HG02759 (cell line): ENCODE measurements at regions not wholly inside any gene's neighbourhood (a gene's known extent, or its start where the extent isn't known, plus 50 kb on each side); places are given as distances from the start of the nearest gene placed in this dataset.

Experiments
- ATAC-seq: cut with Tn5 transposase; IDR thresholded peaks from one replicate; pipeline ENCODE4 v1.9.1; 2021; ENCODE audit warnings: mild to moderate bottlenecking, moderate library complexity; ENCODE audit not compliant: unreplicated experiment

DNA sequence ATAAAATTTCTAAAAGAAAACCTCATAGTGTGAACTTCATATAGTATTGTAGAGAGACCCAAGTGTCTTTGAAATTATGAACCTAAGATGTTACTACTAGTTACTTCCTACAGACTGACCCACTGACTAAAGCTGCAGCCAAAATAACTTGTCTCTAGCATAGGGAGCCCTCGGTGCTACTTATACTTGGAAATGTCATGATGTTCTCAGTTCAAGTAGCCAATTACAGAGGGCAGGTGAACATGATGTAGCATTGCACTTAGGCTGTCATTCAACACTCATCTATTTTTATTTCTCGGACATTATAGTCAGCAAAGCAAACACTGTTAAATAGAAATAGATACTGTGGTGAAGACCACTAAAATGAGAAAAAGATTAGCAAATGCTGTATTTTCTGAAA is 165.6 kb downstream of the AREG start:
- no peak for ATAC-seq

DNA sequence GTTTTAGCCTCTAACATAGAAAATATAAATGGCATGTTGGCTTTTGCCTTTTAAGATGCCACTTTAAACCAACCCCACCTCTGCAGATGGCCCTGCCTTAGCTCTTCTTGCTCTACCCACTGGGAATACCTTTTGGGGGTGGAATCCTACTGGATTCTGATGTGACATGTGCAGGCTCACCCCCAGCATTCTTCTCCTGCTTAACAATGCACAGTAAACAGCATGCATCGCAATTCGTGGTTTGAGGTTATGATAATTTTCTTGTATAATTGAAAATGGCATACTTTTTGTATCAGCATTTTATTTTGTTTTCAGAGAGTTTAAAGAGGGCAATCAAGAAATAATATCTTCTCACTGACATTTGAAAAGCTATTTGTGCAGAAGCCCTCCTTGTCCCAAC is 167.9 kb downstream of the AREG start:
- ATAC-seq = no peak

DNA sequence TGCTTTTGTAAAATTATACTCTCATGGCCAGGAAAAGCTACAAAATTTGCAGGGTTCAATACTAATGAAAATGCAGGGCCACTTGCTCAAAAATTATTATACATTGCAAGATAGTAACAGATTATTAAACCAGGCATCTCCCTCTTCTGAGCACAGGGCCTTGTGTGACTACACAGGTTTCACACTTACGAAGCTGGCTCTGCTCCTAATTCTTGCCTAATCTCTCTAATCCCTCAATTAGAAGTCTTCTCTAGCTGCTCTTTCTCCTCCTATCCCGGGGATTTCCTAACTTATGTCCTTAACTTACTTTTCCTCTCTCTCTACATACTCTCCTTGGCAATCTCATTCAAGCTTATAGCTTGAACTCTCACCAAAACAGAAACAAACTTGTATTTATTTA is 168.3 kb downstream of the AREG start:
- no peak for ATAC-seq

DNA sequence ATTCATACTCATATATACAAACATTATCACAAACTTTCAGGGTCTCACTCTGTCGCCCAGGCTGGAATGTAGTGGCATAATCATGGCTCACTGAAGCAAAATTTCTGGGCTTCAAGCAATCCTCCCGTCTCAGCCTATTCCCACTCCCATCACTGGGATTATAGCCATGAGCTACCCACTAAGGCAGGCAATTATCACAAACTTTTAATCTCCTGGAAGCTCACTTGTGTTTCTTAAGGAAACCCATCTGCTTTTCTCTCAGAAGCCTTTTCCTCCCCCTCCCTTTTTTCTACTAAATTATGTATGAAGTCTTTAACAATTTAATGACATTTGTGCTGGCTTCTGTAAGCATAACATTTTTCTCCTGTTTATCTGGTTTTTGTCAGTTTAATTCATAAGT is 170.5 kb downstream of the AREG start:
- ATAC-seq = no peak

DNA sequence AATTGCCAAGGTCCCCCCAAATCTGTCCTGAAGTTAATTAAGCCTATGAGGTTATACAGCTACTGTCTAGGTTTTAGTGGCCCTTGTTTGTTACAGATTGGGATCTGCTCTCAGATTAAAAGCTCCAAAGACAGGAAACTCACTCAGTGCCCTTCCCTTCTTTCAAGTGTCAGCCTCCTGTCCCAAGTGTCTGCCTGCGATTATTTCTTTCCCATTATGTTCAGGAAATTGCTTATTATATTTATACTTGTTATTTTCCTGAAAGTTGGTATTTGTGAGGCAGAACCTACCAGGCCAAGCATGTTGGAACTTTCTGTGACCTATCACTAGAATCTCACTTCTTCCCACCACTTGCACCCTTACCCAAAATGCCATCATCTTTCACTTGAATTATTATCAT is 173.2 kb downstream of the AREG start:
- ATAC-seq = no peak

DNA sequence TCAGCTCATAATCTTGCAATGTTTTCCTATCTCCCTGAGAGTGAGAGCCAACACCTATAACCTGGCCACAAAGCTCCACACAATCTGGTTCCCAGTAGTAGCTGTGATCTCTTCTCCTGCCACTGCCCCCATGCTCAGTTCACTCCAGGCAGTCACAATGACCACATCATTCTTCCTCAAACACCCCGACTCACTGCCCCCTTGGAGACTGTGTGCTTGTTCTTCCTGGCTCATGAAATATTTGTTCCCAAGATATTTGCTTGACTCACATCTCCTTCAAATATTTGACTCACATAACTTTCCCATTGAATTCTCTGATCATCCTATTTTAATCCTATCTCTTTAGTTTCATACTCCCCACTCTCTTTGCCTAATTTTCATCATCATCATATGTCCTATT is 173.7 kb downstream of the AREG start:
- no peak for ATAC-seq

DNA sequence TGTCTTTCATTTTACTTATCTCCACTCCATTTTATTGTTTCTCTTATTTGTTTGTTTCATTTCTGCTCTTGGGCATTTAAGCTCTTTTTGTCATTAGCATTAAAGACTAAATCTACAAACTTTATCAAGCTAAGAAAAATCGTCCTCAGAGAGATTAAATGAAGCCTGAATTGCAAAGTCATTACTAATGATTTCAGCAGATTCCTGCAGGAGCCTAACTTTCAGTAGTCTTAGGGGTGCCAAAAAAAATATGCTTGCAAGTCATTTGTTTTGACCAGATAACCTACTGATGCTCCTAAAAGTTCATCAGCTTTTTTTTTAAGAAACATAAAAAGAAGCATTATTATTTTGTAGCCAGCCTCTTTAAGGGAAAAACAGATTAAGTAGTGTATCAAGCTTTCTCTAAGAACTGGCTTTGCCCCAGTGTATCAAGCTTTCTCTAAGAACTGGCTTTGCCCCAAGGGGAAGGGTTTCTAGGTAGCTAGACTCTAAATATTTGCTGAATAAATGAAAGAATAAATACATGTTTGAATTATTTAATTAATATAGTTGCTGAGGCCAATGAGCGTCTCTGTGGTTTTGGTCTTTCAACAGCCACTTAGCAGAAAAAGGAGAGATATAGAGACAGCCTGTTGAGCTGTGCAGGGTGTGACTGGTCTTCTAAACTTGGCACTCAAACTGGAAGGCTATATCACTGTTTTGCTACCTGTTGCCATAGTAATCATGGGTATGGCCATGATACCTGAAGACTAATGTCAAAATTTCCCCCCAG is 174.2 kb downstream of the BTC start:
- ATAC-seq = no peak

DNA sequence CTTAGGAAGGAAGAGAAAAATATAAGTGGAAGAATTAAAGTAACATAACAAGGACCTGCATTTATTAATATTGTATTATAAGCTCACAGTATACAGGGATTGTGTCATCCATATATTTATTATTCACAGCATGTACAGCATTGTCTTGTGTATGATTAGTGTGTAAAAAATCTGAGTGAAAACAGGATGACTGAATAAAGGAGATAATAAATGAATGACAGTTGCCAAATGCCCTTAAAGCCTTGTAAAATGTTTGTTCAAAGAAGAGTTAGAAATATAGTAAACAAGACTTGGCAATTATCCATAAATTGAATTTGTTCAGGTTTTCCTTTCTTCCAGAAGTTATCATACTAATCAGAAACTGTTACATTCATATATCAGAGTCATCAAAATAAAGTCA is 172.7 kb downstream of the BTC start:
- no peak for ATAC-seq

DNA sequence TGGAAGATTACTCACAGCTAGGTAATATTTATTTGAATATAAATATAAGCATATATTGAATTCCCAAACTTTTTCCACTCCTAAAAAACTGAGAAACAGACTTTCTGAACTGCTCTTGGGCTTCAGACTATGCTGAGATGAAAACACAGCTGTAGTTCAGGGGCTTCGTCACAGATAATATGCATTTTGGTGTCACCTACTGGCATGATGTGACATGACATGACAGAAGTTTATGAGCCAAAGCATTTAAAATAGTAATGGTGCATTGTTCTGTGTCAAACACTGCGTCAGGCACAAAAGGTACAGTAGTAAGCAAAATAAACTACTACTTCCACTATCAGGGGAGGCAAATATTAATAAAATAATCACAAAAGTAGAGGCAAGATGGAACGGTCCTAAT is 171.3 kb downstream of the BTC start:
- peak; percentile 75 for ATAC-seq

DNA sequence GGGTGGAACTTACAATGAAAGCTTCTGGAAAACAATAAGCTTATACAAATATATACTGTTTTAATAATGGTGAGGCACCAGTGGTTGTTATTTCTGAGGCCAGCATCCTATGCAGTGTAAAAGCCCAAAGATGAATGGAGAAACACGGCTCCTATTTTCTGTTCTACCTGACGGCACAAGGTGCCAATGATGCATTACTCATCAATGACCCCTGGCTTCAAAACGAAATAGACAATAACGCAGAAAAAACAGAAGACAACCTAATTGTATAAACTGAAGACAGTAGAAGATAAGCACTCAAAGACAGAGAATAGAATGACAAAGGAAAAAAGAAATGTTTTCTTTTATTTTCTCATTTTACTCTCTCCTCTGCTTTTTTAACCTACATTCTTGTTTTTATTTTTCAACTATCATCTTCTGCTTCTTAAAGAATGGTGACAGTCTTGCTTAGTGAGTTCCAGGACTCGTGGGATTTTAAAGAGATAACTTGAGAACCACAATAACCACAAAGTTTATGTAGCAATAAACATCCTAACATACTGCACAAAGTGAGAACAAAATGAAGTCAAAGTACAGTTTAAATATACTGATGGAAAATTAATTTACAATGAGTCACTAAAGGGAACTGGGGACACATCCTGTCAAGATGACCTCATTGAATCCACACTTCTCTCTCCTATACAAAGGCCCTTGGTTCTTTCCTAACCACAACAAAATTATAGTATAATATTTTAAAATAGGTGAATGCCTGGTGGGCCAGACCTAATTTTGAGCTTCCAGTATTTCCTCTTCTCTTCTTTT is 169.8 kb downstream of the BTC start:
- ATAC-seq = no peak

DNA sequence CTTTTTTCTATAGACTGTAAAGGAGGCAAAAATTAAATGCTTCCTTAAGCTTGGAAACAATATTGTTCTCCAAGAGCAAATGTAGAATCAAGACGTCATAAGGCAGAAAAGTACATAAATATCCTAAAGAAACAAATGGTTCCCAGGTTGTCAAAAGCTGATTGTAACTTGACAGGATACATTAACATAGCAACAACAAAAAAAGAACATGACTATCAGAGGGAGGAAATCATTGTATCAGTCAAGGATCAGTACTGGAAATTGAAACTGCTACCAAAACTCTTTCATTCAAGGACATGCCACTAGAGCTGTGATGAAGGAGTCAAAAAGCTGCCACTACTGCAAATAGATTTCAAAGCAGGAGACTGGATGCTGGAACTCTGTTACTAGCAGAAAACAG is 168.3 kb downstream of the BTC start:
- no peak for ATAC-seq

DNA sequence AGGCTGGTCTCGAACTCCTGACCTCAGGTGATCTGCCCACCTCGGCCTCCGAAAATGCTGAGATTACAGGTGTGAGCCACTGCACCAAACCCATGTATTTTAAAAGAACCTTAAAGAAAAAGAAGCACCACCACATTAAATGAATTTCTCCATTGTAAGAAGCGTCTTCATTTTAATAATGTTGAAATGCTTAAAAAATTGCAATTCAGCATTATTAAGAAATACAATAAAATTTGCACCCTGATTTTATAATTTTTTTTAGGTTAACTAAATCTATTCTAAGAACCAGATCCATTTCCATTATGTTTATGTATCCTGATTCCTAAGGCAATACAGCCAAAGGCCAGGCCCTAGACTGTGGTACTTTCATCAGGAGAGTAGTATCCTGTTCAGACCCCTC is 167.2 kb downstream of the BTC start:
- ATAC-seq = no peak

DNA sequence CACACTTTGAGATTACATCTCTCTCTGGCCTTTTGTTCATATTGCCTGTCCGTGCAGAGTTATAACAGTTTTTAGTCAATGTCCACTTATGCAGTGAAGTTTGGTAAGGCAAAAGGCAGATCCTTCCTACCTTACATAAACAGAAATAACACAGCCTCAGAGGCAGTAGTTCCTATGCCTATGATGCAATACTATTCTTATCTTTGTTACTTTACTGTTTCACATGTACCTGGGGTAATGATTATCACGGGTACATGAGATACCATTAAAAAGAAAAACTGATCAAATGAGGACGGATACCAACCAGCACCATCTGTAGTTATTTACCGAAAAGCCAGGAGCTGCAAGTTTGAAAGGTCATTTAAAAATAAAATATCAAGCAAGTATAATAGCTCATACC is 166.8 kb downstream of the BTC start:
- no peak for ATAC-seq

DNA sequence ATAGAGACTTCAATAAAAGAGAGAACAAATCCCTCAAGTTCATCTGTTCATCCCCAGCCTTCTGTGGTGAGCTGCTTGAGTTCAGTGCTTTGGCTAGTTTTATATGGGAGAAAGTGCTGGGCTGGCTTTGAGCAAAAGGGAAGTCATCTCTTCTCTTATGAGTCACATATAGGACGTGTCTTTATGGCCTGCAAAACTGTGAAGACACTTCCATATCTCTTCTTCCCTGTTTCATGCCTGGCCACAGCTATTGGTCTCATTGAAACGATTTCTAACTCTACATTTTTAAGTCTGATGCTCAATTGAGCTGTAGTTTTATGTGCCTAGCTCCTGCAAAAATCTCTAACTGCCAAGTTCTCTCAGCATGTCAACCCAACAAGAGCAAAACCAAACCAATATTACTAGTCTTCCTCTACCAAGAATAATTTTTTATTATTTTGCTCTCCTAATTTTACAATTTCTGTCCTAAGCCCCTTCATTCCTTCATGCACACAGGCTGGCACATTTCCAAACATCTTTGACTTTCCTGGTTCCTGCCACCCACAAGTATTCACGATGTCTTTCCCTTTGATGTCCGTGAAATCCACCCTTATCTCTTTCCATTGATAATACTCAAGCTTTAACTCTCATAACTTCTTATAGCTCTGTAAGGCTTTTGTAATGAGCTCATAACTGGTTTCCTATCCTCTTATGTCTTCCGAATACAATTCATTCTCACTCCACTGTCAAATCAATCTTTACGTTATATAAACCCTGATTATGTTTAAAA is 165.3 kb downstream of the BTC start:
- ATAC-seq = peak; percentile 48

DNA sequence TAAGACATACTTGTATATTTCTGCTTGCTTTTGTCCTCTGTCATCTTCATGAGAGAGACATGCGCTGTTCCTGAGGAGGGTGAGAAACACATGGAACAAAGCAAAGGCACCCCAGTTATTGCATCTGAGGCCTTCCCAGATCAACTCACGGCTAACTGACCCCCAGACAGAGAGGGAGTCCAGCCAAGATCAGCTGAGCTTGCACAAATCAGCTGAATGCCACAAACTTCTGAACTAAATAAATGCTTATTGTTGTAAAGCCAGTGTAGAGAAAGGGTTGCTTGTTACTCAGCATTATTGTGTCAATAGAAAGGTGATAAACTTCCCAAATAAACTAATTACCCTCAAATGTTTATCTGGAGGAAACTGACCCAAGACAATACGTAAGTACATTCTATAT is 163.8 kb downstream of the BTC start:
- no peak for ATAC-seq

DNA sequence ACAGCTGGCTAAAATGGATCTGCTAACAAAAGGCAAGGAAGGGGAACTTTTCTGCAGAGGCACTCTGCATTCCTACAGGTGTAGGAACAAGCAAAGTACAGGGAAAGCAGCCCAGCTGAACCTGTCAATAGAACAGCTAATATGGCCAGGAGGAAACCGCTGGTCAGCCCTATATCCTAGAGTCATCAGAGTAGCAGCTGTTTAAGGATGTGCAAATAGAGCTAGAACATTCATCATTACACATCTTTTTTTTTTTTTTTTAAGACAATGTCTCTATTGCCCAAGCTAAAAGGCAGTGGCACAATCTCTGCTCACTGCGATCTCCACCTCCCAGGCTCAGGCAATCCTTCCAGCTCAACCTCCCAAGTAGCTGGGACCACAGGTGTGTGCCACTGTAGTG is 163.0 kb downstream of the BTC start:
- ATAC-seq = no peak

DNA sequence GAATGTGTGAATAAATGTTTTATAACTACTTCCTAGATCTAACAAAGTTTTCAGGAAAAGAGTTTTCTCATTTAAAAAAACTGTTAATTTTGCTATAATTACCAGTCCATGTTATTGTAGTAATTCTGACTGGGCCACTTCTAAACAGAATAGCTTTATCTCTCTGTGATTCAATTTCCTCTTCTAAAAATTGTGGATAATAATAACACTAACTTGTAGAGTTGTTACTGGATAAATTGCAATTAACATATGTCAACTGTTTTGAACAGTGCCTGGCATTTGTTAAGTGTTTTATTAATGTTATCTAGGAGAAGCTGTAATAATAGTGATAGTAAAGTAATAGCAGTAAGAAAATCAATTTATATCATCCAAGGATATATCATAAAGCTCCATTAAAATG is 162.3 kb downstream of the BTC start:
- no peak for ATAC-seq

DNA sequence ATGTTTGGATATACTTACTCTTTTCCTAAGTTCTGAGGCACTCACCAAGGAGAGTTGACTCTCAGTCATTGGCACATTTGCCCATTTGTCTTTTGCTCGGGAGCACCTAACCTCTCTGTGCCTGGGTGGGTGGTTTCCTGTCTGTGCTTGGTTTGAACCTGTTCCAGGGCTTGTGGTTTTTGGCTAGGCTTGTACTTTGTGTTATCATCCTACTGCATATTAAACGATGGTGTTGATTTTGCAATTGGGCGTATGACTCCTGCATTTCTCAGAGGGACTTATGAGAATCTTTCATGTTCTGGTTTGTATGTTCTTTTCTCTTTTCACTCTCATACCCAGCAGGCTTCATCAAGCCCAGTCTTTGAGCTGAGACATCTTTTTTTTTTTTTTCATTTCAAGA is 161.7 kb downstream of the BTC start:
- no peak for ATAC-seq

DNA sequence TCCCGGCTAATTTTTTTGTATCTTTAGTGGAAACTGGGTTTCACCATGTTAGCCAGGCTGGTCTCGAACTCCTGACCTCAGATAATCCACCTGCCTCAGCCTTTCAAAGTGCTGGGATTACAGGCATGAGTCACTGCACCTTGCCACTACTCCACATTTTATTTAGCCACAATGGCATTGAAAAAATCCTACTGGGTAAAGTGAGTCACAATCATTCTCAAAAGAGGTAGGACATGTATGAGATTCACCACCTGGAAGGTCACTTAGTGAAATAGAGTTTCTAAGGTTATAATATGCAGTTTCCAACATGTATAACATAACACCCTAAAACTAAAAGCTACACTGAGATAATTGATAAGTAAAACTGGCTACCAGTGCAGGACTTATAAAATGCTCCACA is 159.2 kb downstream of the BTC start:
- ATAC-seq = no peak

DNA sequence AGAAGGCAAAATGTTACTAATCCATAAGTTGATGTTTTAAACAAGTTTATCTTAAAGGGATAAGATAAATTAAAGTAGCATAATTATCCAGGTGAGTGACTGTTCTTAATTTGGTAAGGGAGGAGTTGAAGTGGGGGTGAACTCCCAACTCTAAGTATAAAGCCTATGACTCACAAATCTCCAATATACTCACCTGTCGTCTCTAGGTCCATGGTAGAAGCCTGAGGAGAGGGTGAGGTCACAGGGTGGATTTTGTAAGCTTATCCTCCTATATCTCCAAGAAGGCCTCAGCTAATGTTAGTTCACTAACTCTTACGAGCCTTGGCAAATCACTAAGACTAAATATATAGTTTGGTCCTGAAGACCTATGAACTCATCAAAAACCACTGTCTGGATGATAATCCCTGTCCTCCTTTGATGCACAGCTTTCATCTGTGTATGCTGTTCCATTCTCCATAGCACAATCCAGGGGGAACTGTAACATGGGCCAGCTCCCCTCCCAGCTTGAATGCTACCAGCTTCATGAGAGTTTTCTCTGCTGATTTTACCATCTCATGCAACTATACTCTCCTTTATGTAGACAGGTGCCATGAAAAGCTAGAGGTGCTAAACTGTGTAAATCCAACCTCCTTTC is 158.7 kb downstream of the BTC start:
- no peak for ATAC-seq

DNA sequence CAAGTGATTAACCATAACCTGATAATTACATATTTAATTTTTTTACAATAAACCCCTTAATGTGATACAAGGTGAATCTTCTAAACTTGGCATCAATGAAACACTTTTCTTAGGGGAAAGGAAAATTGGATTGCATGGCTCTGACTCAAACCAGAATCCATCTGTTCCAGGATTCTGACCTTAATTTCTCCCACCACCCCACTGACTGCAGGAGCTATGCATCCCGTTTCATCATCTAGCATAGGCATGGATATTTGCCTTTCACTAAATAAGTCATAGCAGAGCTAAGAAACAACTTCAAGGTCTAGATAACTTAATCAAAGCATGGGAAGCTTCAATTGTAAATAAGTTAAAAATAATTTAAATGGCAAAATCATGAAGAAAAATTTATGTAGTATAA is 156.3 kb downstream of the BTC start:
- ATAC-seq = no peak
